ENCODE measurements at regions not wholly inside any gene's neighbourhood (a gene's known extent, or its start where the extent isn't known, plus 50 kb on each side); places are given as distances from the start of the nearest gene placed in this dataset.

- DNase-seq (ENCODE audit: low spot score) = no peak
These were observed 540.8 kb downstream of the SOX6 start for GRCh38 chr11:15815246-15816195.

DNA sequence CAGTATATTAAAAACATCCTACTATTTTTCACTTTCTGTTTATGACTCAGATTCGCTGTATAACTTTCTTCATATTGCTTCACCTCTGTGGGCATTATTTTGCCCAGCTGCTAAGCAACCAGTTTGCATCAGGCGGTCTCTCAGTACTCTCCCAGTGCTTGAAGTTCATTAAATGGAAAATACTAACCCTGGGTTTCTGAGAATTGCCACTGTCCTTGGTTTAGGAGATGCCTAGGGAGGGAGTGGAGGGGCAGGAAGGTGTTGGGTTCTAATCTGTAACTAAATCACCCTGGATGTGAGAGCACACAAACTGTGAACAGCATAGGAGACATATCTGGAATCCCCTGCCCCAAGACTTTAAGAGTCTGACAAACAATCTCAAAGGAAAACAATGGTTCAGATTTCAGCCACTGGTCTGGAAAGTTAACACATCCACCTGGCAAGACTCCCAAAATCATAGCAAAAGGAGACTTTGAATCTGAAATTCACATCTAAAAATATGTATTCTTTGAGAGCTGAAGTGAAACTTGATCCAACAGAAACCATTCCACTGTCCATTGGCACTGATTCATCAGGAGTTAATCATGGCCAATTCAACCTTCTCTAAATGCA is 540.0 kb downstream of the SOX6 start:
- DNase-seq (ENCODE audit: low spot score) = no peak

DNA sequence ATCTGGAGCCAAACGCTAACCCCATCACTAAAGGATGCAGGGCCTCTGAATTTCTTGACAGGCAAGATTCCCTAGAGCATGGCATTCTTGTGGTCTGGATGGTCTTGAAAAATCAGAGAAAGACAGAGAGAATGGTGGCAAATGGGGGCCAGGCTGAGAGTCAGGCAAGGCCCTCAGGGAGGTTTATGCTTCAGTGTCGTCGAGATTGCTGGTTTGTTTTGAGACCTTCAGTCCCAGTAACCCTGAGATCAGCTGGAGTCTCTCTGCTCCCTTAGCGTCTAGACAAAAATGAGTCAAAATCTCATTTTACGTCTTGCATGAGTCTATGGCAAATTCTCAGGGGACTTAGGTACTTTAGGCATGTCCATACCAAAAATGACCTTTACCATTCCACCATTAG is 539.3 kb downstream of the SOX6 start:
- DNase-seq (ENCODE audit: low spot score) = no peak

GRCh38 chr11:15818132-15818842 is 538.1 kb downstream of the SOX6 start:
- DNase-seq (ENCODE audit: low spot score) = no peak

GRCh38 chr11:15819679-15820286 is 536.6 kb downstream of the SOX6 start:
- DNase-seq (ENCODE audit: low spot score) = peak; percentile 50

GRCh38 chr11:15821451-15821850 is 534.9 kb downstream of the SOX6 start:
- no peak for DNase-seq (ENCODE audit: low spot score)

- DNase-seq (ENCODE audit: low spot score) = no peak
These were observed 532.3 kb downstream of the SOX6 start for GRCh38 chr11:15824060-15824459.

DNA sequence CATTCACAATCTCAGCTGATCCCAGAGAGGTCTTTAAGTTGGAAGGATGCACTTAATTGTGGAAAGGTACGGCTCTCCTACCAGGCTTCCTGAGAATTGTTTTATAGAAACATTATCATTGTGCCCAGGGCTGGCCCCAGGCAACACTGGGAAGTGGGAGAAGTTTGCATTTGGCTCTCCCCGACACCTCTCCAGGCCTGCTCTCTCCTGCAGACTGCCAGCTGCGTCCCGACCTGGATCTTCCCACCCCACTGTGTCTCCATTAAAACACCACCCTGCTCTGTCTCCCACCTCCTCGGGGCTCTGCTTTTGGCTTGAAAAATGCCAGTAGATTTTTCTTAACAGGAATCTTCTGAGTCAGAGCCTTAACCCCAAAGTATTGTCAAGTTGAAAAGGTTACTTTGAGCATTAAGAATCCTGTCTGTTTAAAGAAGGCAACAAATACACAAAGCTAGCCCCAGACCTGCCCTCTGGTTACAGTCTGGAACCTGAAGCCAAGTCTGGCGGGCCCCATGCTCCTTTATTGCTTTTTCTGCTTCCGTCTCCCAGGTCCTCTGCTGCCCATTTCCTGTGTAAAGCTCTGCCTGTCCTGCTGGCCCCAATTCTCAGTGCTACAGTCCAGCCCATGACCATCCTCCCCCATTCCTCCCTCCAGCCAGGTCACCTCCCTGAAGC is 530.2 kb downstream of the SOX6 start:
- DNase-seq (ENCODE audit: low spot score) = no peak

GRCh38 chr11:15826826-15827225 is 529.5 kb downstream of the SOX6 start:
- DNase-seq (ENCODE audit: low spot score) = peak; percentile 36

DNA sequence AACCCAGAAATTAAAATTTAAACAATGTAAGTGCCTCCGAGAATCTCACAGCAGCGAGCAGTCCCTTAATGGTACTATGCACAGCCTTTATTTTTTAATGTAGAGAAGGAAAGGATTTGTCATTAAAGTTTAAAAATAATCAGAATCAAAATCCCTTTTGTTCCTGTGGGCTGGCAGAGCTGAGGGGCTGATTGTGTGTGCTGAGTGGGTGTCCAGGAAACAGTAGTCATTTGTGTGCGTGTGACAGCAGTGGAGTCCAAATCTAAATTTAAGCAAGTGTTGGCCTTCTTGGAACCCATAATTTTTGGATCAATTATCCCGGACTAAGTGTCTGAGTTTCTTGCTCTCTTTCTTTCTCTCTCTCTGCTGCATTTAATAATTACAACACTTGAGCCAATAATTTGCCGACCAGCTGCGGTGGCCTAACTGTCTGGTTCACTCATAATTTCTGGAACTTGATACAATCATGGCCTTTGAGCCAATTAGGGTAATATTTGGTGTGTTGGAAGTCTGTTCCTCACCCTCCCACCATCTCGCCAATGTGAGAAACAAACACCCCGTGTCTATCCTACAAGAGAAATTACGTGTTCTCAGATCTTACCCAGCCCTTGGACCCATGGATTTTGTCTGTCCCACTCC is 528.0 kb downstream of the SOX6 start:
- no peak for DNase-seq (ENCODE audit: low spot score)

DNA sequence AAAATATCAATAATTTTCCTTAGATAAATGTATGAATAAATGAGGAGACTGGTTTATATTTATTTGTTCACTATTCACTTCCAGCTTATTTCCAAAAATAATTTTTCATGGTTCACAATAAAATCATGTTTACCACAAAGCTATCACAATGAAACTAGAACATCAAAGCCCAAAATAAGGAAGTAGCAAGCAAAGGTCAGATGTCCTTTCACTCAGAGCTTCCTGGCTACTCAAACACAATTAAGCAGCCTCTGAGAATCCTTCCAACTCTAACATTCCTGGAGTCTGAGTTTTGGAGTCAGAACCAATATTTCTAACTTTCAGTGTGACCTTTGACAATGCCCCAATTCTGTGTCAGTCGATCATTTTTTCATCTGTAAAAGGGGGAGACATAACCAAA is 527.0 kb downstream of the SOX6 start:
- no peak for DNase-seq (ENCODE audit: low spot score)

- no peak for DNase-seq (ENCODE audit: low spot score)
These were observed 525.5 kb downstream of the SOX6 start for GRCh38 chr11:15830741-15831428.

DNA sequence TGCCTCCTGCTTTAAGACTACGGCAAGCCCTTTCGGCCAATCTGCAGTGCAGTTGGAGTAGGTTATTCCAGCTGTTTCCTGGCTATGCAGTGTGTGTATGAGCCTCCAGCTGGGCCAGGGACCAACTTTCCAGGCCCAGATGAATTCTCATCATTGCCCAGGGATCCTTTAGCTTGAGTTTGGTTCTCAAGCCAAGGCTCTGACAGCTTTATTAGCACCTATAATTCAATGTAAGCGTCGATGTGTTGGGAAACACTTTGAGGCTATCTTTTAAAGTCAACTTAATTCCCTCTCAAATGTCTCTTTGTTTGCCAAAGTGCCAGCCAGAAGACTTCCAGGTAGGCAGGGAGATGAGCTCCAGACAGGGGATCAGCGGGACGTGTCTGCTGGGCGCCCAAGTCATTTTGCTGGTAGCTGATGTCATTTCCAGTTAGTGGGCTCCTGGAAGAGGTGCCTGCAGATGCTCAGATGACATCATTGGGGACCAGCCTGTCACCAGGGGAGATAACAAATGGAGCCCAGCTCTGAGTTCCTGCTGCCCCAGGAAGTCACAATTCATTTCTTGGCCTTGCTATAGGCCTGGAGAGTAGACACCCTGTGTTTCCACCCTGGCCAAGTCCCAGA is 520.4 kb downstream of the SOX6 start:
- DNase-seq (ENCODE audit: low spot score) = no peak

- no peak for DNase-seq (ENCODE audit: low spot score)
These were observed 519.6 kb downstream of the SOX6 start for GRCh38 chr11:15836795-15837194.

DNA sequence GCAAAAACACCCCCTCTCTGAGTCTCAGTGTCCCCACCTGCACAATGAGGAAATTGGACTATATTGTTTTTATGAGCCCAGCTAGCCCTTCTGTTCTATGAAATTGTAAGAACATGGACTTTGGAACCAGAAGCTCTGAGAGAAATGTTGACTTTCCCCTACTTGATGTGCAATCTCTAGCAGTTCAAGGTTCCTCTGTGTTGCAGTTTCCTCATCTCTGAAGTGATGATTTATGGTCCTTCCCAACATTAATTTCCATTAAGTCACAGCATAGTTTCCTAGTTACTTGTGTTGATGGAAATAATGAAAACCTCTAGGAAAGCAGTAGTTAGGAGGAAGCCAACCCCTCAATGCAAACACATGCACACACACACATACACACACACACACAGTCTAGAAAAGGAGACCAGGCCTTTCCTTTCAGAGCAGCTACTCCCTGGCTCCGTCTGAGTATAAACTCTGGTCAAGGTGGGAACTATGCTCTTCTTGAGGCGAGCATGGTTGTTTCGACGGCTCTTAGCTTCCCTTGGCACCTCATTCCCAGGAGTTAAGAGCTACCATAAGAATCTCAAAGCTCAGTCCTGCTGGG is 518.4 kb downstream of the SOX6 start:
- no peak for DNase-seq (ENCODE audit: low spot score)

- DNase-seq (ENCODE audit: low spot score) = no peak
These were observed 517.3 kb downstream of the SOX6 start for GRCh38 chr11:15839061-15839460.

DNA sequence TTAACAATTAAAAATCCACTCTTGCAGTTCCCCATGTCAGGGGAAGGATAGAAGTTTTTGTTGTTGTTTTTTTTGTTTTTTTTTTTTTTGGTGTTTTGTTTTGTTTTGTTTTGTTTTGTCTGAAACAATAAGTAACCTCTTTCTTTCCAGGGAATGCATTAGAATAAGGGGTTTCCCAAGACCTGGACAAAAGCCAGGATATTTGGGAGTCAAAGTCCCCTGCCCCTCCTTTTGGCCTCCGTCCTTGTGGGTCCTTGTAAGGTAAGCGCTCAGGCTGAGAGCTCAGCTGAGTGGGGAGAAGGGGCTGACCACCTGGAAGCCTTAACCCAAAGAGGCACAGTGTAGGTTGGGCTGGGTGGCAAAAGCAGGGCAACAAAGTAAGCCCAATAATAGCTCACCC is 515.4 kb downstream of the SOX6 start:
- DNase-seq (ENCODE audit: low spot score) = no peak

GRCh38 chr11:15841931-15842740 is 514.2 kb downstream of the SOX6 start:
- no peak for DNase-seq (ENCODE audit: low spot score)

DNA sequence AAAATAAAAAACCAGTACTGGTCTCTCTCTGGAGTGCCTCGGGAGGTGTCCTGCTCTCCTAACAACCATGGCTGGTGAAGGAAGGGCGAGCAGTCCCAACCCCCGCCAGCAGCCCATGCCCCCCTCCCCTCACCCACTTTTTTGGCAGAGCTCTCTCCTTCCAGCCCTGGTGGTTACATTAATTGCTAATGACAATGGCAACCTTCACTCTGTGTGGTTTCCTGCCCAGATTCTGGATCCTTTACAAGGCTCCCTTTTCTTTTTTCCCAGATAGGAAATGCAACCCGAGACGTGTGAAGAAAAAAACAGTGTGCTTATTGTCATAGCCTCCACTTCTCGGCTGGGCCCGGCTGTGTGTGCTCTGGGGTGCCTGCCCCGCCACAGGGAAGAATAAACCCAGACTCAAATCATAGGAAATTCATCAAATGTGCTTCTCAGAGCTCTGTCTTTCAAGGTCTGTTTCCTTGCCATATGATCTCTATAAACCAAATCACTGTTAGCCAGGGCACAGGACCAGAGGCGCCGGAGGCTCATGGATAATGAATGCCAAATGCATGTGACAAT is 513.0 kb downstream of the SOX6 start:
- no peak for DNase-seq (ENCODE audit: low spot score)
